Spleen (tissue), 7 donors: ENCODE measurements at regions not wholly inside any gene's neighbourhood (a gene's known extent, or its start where the extent isn't known, plus 50 kb on each side); places are given as distances from the start of the nearest gene placed in this dataset.

ENCODE experiments used
- CTCF ChIP-seq, 11 experiments: fragments of 200-600 bp in 7 of 11; fragments of 450-650 bp in 4 of 11; sonication (generic) in 4 of 11; IDR thresholded peaks in 8 of 11; conservative IDR thresholded peaks in 3 of 11; 1 replicate in 7 of 11; 2 replicates in 4 of 11; pipeline versions ENCODE4 v1.4.0 to v1.8.0; 2016 to 2021; ENCODE audit warnings: antibody characterized with exemption in 11 of 11, inconsistent platforms in 4 of 11, mild to moderate bottlenecking in 1 of 11
- POLR2A ChIP-seq, 3 donors: fragments of 450-650 bp; IDR thresholded peaks; one replicate each; pipeline ENCODE4 v1.5.1; 2017; ENCODE audit warnings: antibody characterized with exemption in 3 of 3, mild to moderate bottlenecking in 1 of 3
- POLR2AphosphoS5 ChIP-seq, 3 donors: sonication (generic); formaldehyde crosslinking; IDR thresholded peaks; one replicate each; pipeline ENCODE4 v1.5.1; 2017; ENCODE audit warnings: antibody characterized with exemption in 3 of 3
- donor health status: DM: no; HTN: no; CAD: no; lungs with moderate emphysema.
- donor health status: DM: no; HTN: no; CAD: no.
- donor health status: DM: no; HTN: no; CAD: no.

DNA sequence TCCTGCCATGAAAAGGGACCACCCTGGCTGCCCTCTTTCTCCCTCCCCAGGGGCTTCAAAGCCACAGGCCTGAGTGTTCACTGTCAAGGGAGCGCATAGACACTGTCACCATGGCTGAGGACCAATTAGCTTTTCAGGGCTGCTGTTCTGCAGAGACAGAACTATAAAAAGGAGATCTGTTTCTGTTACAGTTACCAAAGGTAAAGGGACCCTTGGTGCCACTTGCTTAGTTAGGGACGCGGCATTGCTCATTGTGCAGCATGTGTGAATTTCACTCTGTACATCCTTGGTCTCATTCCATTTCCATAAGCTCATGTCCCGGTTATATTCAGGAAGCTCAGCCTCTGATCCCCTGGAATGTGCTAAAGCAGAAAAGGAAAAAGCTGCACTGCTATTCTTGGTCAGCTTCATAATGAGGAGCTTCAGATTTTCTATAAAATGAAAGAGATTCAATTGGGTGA is 55.5 kb upstream of the RNF152 start:
- TF ChIP-seq CTCF (IDR thresholded peaks at IDR 0.05 in 8 of 11, conservative IDR thresholded peaks at IDR 0.05 in 3 of 11) (no peak), POLR2AphosphoS5 (IDR thresholded peaks at IDR 0.05) (no peak), POLR2A (IDR thresholded peaks at IDR 0.05) (no peak)
